ENCODE measurements at regions not wholly inside any gene's neighbourhood (a gene's known extent, or its start where the extent isn't known, plus 50 kb on each side); places are given as distances from the start of the nearest gene placed in this dataset.

- DNase-seq = no peak
Measured at GRCh38 chr6:130558131-130558530, 192.3 kb downstream of the TMEM200A start.

- no peak for DNase-seq
Measured at GRCh38 chr6:130559166-130559565, 193.3 kb downstream of the TMEM200A start.

GRCh38 chr6:130560231-130560630 lies 194.4 kb downstream of the TMEM200A start:
- DNase-seq = no peak

GRCh38 chr6:130561159-130561558 lies 195.3 kb downstream of the TMEM200A start:
- peak; percentile 7 for DNase-seq

- DNase-seq = no peak
Measured at GRCh38 chr6:130565696-130566095, 199.9 kb downstream of the TMEM200A start.

GRCh38 chr6:130574146-130574545 lies 208.3 kb downstream of the TMEM200A start:
- DNase-seq = no peak

- no peak for DNase-seq
Measured at GRCh38 chr6:130575557-130575956, 209.7 kb downstream of the TMEM200A start.

GRCh38 chr6:130575971-130576370 lies 210.2 kb downstream of the TMEM200A start:
- peak; percentile 42 for DNase-seq

GRCh38 chr6:130577178-130577919 lies 211.5 kb downstream of the TMEM200A start:
- no peak for DNase-seq

- DNase-seq = no peak
Measured at GRCh38 chr6:130578713-130579112, 212.9 kb downstream of the TMEM200A start.

- no peak for DNase-seq
Measured at GRCh38 chr6:130583268-130583667, 217.5 kb downstream of the TMEM200A start.

- no peak for DNase-seq
Measured at GRCh38 chr6:130585587-130585986, 219.8 kb downstream of the TMEM200A start.

- DNase-seq = no peak
Measured at GRCh38 chr6:130587778-130588520, 222.1 kb downstream of the TMEM200A start.

- DNase-seq = no peak
Measured at GRCh38 chr6:130593200-130593599, 227.4 kb downstream of the TMEM200A start.

- DNase-seq = no peak
Measured at GRCh38 chr6:130593948-130594347, 228.1 kb downstream of the TMEM200A start.

GRCh38 chr6:130598021-130598989 lies 228.9 kb upstream of the SMLR1 start:
- no peak for DNase-seq

GRCh38 chr6:130600880-130601341 lies 226.3 kb upstream of the SMLR1 start:
- no peak for DNase-seq

- DNase-seq = peak; percentile 58
Measured at GRCh38 chr6:130602151-130602770, 224.9 kb upstream of the SMLR1 start.

GRCh38 chr6:130603391-130603790 lies 223.8 kb upstream of the SMLR1 start:
- DNase-seq = no peak

- DNase-seq = no peak
Measured at GRCh38 chr6:130604841-130605399, 222.3 kb upstream of the SMLR1 start.

- no peak for DNase-seq
Measured at GRCh38 chr6:130610303-130610702, 216.9 kb upstream of the SMLR1 start.

- no peak for DNase-seq
Measured at GRCh38 chr6:130611366-130611765, 215.8 kb upstream of the SMLR1 start.

Measured in MV-4-11 (cell line).